K562 (cell line): ENCODE measurements at regions not wholly inside any gene's neighbourhood (a gene's known extent, or its start where the extent isn't known, plus 50 kb on each side); places are given as distances from the start of the nearest gene placed in this dataset.

Source experiments
- ATAC-seq: fragments of 200-7000 bp; cut with Tn5 transposase; 3 replicates; pipeline ENCODE4 v1.9.1; 2020; ENCODE audit warnings: moderate library complexity
- BruUV-seq: library from RNA; stranded (reverse); fragments of 400-500 nt; replicated peaks from 2 replicates; lab custom pipeline; 2021; lab: Mats Ljungman, UMichigan
- CTCF ChIA-PET: fragments of 300-600 bp; formaldehyde crosslinking; extraction: SDS; loops from one replicate; lab custom pipeline; 2021; ENCODE audit warnings: low intra/inter-chr PET ratio; lab: Yijun Ruan, JAX
- POLR2A ChIA-PET: fragments of 300-600, 350-650 bp; sonication (Branson Sonifier 250); formaldehyde crosslinking; extraction: SDS; loops from one replicate; lab custom pipeline; 2021; ENCODE audit warnings: antibody characterized with exemption, inconsistent platforms; lab: Yijun Ruan, JAX
- DNase-seq, 4 experiments: peaks; one replicate each; pipeline versions ENCODE4 v3.0.0 to v3.0.0-alpha.2; 2011 to 2018; ENCODE audit warnings: low spot score in 3 of 4, mixed read lengths in 3 of 4; ENCODE audit errors: extremely low read depth in 1 of 4
- FAIRE-seq: peaks from 2 replicates; lab custom pipeline; 2011; peaks lifted over from hg19 to GRCh38; lab: Jason Lieb, UNC
- H2AFZ ChIP-seq: 2 replicates; pipeline ENCODE4 v1.6.0; 2011; ENCODE audit warnings: low read depth, low read length, control low read depth, inconsistent platforms
- H3K27ac ChIP-seq: fragments of 200-600 bp; 3 replicates; pipeline ENCODE4 v1.8.0; 2011; ENCODE audit warnings: low read depth, mild to moderate bottlenecking, control low read depth, inconsistent platforms, low read length, moderate library complexity, mixed read lengths; ENCODE audit errors: extremely low read depth
- H3K27me3 ChIP-seq, 2 experiments: fragments of 300-600 bp in 1 of 2; 2 replicates in 1 of 2; 3 replicates in 1 of 2; pipeline versions ENCODE4 v1.6.0 to v1.8.0; 2011; ENCODE audit warnings: inconsistent platforms in 2 of 2, low read length in 2 of 2, mild to moderate bottlenecking in 1 of 2, mixed read lengths in 1 of 2, moderate library complexity in 1 of 2; ENCODE audit not compliant: control insufficient read depth in 2 of 2, insufficient read depth in 2 of 2
- H3K36me3 ChIP-seq: fragments of 300-600 bp; 3 replicates; pipeline ENCODE4 v1.8.0; 2011; ENCODE audit warnings: mild to moderate bottlenecking, low read length, inconsistent platforms; ENCODE audit not compliant: control insufficient read depth, insufficient read depth
- H3K4me1 ChIP-seq, 2 experiments: fragments of 200-600 bp in 1 of 2; replicated peaks in 1 of 2; 2 replicates in 1 of 2; 3 replicates in 1 of 2; pipeline versions ENCODE4 v1.5.1 to v1.8.0; 2011; ENCODE audit warnings: inconsistent platforms in 2 of 2, low read length in 2 of 2, mild to moderate bottlenecking in 1 of 2, mixed read lengths in 1 of 2, moderate library complexity in 1 of 2; ENCODE audit not compliant: control insufficient read depth in 2 of 2, insufficient read depth in 2 of 2
- H3K4me2 ChIP-seq: 2 replicates; pipeline ENCODE4 v1.6.1; 2011; ENCODE audit warnings: low read length, control low read depth, inconsistent platforms, mixed read lengths; ENCODE audit not compliant: insufficient read depth
- H3K4me3 ChIP-seq: fragments of 200-600 bp; sonication (generic), shearing (Covaris generic); 2 replicates; pipeline ENCODE4 v1.5.1; 2016; ENCODE audit warnings: control low read depth, inconsistent platforms
- H3K79me2 ChIP-seq: fragments of 200-600 bp; 3 replicates; pipeline ENCODE4 v1.8.0; 2011; ENCODE audit warnings: low read length, inconsistent platforms; ENCODE audit not compliant: control insufficient read depth, insufficient read depth
- H3K9ac ChIP-seq, 2 experiments: 2 replicates each; pipeline versions ENCODE4 v1.6.0 to v1.6.1; 2011; ENCODE audit warnings: low read depth in 2 of 2, low read length in 2 of 2, control low read depth in 1 of 2, inconsistent platforms in 1 of 2, mild to moderate bottlenecking in 1 of 2, mixed read lengths in 1 of 2; ENCODE audit not compliant: insufficient read depth in 1 of 2
- H3K9me1 ChIP-seq: one replicate; pipeline ENCODE4 v1.6.0; 2011; ENCODE audit warnings: inconsistent platforms, mild to moderate bottlenecking, low read length, moderate library complexity; ENCODE audit not compliant: control insufficient read depth, insufficient read depth
- H3K9me3 ChIP-seq: replicated peaks from 2 replicates; pipeline ENCODE4 v1.5.1; 2011; ENCODE audit warnings: low read depth, low read length, inconsistent platforms; ENCODE audit not compliant: control insufficient read depth, insufficient read depth
- H4K20me1 ChIP-seq: replicated peaks from 2 replicates; pipeline ENCODE4 v1.6.1; 2011; ENCODE audit warnings: low read length, inconsistent platforms, mixed read lengths; ENCODE audit not compliant: control insufficient read depth, insufficient read depth
- CREB1 ChIP-seq, 2 experiments: sonication (generic) in 1 of 2; formaldehyde crosslinking in 1 of 2; IDR thresholded peaks; 2 replicates each; pipeline versions ENCODE4 v1.6.1 to v1.8.0; 2012 to 2022; ENCODE audit warnings: inconsistent platforms in 1 of 2, mild to moderate bottlenecking in 1 of 2, missing genetic modification reagents in 1 of 2, moderate library complexity in 1 of 2
- CREBBP ChIP-seq: IDR thresholded peaks from one replicate; pipeline ENCODE4 v1.6.1; 2012; ENCODE audit warnings: low read depth, mild to moderate bottlenecking, control low read depth, inconsistent platforms, low read length
- ETV5 ChIP-seq: sonication (generic); formaldehyde crosslinking; IDR thresholded peaks from 2 replicates; pipeline ENCODE4 v1.4.0; 2020; ENCODE audit warnings: low read depth, mild to moderate bottlenecking, missing genetic modification reagents
- ILK ChIP-seq: fragments of 450-650 bp; IDR thresholded peaks from 2 replicates; pipeline ENCODE4 v1.6.1; 2016; ENCODE audit warnings: missing genetic modification characterization, low read depth, mild to moderate bottlenecking, missing compliant biosample characterization, moderate library complexity, borderline replicate concordance
- MEF2D ChIP-seq: conservative IDR thresholded peaks from 2 replicates; pipeline ENCODE4 v1.6.1; 2016; ENCODE audit warnings: low read depth, missing genetic modification characterization, missing compliant biosample characterization
- STAT5B ChIP-seq: fragments of 250-450 bp; sonication (Bioruptor Pico); IDR thresholded peaks from 2 replicates; pipeline ENCODE4 v1.8.0; 2021; ENCODE audit warnings: mild to moderate bottlenecking, inconsistent platforms
- ZC3H11A ChIP-seq: IDR thresholded peaks from 2 replicates; pipeline ENCODE4 v1.6.1; 2012; ENCODE audit warnings: low read depth, low read length, improper control_type of control experiment
- ZNF445 ChIP-seq: fragments of 250-450 bp; sonication (Bioruptor Pico); IDR thresholded peaks from 2 replicates; pipeline ENCODE4 v1.4.0; 2020; ENCODE audit warnings: low read depth, mild to moderate bottlenecking, moderate library complexity
- ZNF766 ChIP-seq: fragments of 200-800 bp; sonication (Bioruptor generic); conservative IDR thresholded peaks from 2 replicates; pipeline ENCODE4 v1.6.1; 2016; ENCODE audit warnings: missing genetic modification characterization, missing compliant biosample characterization
- WGBS: fragments of 100-300 bp; shearing (Covaris generic); methylation state at CpG from one replicate; pipeline ENCODE4 v1.1.6; 2016; ENCODE audit warnings: low coverage, mixed read lengths; ENCODE audit not compliant: insufficient coverage; ENCODE audit errors: missing lambda C conversion rate; 5-methylcytosine and 5-hydroxymethylcytosine counted together
- in situ Hi-C: fragments of 300-500 bp; cut with MboI; formaldehyde crosslinking; loops from 4 replicates; pipeline ENCODE4 v1.15.0; 2018; ENCODE audit warnings: inconsistent platforms, mixed read lengths
- intact Hi-C: fragments of 100-400 bp; cut with micrococcal nuclease; formaldehyde crosslinking; loops from 2 replicates; pipeline ENCODE4 v1.14.2; 2022
- TF ChIP-seq, protein P1 (sequence below): fragments of 450-650 bp; IDR thresholded peaks from 2 replicates; pipeline ENCODE4 v1.6.1; 2016; ENCODE audit warnings: mild to moderate bottlenecking, moderate library complexity
- TF ChIP-seq, protein P2 (sequence below): fragments of 450-650 bp; formaldehyde crosslinking; IDR thresholded peaks from 2 replicates; pipeline ENCODE4 v1.4.0; 2020; ENCODE audit warnings: mild to moderate bottlenecking

GRCh38 chr18:1003499-1003898, 98.8 kb downstream of the ADCYAP1 start:
- Histone ChIP-seq H2AFZ (no peak overlapping the region), H4K20me1 (peaks cover 6% of the 10 kb centered on the region; the same call in 1 of the 2 replicates), H3K4me2 (no peak overlapping the region), H3K27me3 (no peaks in the 10 kb centered on the region), H3K4me1 (peaks cover 0 to 27% of the 10 kb centered on the region in 2 experiments; a peak in 3 of 5 replicates), H3K9me3 (no peaks in the 10 kb centered on the region), H3K9ac (no peak overlapping the region), H3K4me3 (no peak overlapping the region), H3K36me3 (no peaks in the 10 kb centered on the region), H3K79me2 (no peaks in the 10 kb centered on the region), H3K9me1 (no peaks in the 10 kb centered on the region), H3K27ac (no peak overlapping the region)
- WGBS: 25% methylated on average over 1 of the region's 1 CpG
- no TSS peak for BruUV-seq
- in situ Hi-C loops (no loop called here), intact Hi-C loops (no loop called here)
- no peak for FAIRE-seq
- no peak for DNase-seq
- ATAC-seq: no peak
- POLR2A ChIA-PET: interaction anchor here (1.5 to 7.6 kb wide), 2 partner anchors 15 to 23 kb away, joined by 4 to 57 read pairs; no protein-coding TSS in a partner anchor
- CTCF ChIA-PET: no interaction called here
- TF ChIP-seq, protein P1, sequence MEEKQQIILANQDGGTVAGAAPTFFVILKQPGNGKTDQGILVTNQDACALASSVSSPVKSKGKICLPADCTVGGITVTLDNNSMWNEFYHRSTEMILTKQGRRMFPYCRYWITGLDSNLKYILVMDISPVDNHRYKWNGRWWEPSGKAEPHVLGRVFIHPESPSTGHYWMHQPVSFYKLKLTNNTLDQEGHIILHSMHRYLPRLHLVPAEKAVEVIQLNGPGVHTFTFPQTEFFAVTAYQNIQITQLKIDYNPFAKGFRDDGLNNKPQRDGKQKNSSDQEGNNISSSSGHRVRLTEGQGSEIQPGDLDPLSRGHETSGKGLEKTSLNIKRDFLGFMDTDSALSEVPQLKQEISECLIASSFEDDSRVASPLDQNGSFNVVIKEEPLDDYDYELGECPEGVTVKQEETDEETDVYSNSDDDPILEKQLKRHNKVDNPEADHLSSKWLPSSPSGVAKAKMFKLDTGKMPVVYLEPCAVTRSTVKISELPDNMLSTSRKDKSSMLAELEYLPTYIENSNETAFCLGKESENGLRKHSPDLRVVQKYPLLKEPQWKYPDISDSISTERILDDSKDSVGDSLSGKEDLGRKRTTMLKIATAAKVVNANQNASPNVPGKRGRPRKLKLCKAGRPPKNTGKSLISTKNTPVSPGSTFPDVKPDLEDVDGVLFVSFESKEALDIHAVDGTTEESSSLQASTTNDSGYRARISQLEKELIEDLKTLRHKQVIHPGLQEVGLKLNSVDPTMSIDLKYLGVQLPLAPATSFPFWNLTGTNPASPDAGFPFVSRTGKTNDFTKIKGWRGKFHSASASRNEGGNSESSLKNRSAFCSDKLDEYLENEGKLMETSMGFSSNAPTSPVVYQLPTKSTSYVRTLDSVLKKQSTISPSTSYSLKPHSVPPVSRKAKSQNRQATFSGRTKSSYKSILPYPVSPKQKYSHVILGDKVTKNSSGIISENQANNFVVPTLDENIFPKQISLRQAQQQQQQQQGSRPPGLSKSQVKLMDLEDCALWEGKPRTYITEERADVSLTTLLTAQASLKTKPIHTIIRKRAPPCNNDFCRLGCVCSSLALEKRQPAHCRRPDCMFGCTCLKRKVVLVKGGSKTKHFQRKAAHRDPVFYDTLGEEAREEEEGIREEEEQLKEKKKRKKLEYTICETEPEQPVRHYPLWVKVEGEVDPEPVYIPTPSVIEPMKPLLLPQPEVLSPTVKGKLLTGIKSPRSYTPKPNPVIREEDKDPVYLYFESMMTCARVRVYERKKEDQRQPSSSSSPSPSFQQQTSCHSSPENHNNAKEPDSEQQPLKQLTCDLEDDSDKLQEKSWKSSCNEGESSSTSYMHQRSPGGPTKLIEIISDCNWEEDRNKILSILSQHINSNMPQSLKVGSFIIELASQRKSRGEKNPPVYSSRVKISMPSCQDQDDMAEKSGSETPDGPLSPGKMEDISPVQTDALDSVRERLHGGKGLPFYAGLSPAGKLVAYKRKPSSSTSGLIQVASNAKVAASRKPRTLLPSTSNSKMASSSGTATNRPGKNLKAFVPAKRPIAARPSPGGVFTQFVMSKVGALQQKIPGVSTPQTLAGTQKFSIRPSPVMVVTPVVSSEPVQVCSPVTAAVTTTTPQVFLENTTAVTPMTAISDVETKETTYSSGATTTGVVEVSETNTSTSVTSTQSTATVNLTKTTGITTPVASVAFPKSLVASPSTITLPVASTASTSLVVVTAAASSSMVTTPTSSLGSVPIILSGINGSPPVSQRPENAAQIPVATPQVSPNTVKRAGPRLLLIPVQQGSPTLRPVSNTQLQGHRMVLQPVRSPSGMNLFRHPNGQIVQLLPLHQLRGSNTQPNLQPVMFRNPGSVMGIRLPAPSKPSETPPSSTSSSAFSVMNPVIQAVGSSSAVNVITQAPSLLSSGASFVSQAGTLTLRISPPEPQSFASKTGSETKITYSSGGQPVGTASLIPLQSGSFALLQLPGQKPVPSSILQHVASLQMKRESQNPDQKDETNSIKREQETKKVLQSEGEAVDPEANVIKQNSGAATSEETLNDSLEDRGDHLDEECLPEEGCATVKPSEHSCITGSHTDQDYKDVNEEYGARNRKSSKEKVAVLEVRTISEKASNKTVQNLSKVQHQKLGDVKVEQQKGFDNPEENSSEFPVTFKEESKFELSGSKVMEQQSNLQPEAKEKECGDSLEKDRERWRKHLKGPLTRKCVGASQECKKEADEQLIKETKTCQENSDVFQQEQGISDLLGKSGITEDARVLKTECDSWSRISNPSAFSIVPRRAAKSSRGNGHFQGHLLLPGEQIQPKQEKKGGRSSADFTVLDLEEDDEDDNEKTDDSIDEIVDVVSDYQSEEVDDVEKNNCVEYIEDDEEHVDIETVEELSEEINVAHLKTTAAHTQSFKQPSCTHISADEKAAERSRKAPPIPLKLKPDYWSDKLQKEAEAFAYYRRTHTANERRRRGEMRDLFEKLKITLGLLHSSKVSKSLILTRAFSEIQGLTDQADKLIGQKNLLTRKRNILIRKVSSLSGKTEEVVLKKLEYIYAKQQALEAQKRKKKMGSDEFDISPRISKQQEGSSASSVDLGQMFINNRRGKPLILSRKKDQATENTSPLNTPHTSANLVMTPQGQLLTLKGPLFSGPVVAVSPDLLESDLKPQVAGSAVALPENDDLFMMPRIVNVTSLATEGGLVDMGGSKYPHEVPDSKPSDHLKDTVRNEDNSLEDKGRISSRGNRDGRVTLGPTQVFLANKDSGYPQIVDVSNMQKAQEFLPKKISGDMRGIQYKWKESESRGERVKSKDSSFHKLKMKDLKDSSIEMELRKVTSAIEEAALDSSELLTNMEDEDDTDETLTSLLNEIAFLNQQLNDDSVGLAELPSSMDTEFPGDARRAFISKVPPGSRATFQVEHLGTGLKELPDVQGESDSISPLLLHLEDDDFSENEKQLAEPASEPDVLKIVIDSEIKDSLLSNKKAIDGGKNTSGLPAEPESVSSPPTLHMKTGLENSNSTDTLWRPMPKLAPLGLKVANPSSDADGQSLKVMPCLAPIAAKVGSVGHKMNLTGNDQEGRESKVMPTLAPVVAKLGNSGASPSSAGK: no peak
- TF ChIP-seq CREB1 (IDR thresholded peaks at IDR 0.05) (no peak), CREB1 (CRISPR knock-in tag; IDR thresholded peaks at IDR 0.05) (no peak), ZC3H11A (no peak), ILK (tag) (no peak), ZNF766 (peak; percentile 98), STAT5B (CRISPR knock-in tag) (no peak), ZNF445 (CRISPR knock-in tag) (no peak), ETV5 (CRISPR knock-in tag) (no peak), CREBBP (no peak), MEF2D (no peak)
- TF ChIP-seq, protein P2, sequence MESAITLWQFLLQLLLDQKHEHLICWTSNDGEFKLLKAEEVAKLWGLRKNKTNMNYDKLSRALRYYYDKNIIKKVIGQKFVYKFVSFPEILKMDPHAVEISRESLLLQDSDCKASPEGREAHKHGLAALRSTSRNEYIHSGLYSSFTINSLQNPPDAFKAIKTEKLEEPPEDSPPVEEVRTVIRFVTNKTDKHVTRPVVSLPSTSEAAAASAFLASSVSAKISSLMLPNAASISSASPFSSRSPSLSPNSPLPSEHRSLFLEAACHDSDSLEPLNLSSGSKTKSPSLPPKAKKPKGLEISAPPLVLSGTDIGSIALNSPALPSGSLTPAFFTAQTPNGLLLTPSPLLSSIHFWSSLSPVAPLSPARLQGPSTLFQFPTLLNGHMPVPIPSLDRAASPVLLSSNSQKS (CRISPR knock-in tag): no peak
